ENCODE measurements at regions not wholly inside any gene's neighbourhood (a gene's known extent, or its start where the extent isn't known, plus 50 kb on each side); places are given as distances from the start of the nearest gene placed in this dataset.

GRCh38 chr5:173480896-173481295 lies 135.6 kb downstream of the BOD1 start:
- no peaks in the 10 kb centered on the region for H3K36me3 Mint-ChIP-seq (ENCODE audit: low read depth)
- DNase-seq (no peak), ATAC-seq (no peak)
- POLR2A ChIA-PET = no interaction called here
- H3K4me3 Mint-ChIP-seq = no peak overlapping the region
- no peaks in the 10 kb centered on the region for H3K4me1 Mint-ChIP-seq (ENCODE audit: low read depth)
- H3K27ac Mint-ChIP-seq = no peak overlapping the region
- H3K9me3 Mint-ChIP-seq = no peaks in the 10 kb centered on the region
- peaks cover 7% of the 10 kb centered on the region for H3K27me3 Mint-ChIP-seq
- CTCF ChIA-PET = no interaction called here
- intact Hi-C loops (cut with micrococcal nuclease) = no loop called here
- TF ChIP-seq, protein P1, sequence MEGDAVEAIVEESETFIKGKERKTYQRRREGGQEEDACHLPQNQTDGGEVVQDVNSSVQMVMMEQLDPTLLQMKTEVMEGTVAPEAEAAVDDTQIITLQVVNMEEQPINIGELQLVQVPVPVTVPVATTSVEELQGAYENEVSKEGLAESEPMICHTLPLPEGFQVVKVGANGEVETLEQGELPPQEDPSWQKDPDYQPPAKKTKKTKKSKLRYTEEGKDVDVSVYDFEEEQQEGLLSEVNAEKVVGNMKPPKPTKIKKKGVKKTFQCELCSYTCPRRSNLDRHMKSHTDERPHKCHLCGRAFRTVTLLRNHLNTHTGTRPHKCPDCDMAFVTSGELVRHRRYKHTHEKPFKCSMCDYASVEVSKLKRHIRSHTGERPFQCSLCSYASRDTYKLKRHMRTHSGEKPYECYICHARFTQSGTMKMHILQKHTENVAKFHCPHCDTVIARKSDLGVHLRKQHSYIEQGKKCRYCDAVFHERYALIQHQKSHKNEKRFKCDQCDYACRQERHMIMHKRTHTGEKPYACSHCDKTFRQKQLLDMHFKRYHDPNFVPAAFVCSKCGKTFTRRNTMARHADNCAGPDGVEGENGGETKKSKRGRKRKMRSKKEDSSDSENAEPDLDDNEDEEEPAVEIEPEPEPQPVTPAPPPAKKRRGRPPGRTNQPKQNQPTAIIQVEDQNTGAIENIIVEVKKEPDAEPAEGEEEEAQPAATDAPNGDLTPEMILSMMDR (IDR thresholded peaks at IDR 0.05) = no peak

DNA sequence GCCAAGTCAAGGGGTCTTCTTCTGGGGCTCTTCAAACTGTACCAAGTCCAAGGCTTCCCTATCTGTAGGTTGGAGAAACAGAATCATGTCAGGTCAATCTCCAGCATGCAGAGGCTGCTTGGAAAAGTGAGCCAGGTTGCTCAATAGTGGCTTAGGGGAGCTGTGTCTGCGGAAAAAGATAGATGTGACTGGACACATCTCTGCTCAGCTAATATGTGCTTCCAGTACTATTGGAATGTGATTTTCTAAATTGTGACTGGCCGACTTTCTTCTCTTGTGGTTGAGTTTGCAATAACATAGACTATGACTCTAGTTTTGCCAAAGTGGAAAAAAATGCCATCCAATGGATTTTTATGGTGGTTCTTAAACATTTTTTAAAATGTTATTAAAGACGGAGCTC lies 136.7 kb downstream of the BOD1 start:
- POLR2A ChIA-PET = no interaction called here
- no peaks in the 10 kb centered on the region for H3K9me3 Mint-ChIP-seq
- no peak overlapping the region for H3K27ac Mint-ChIP-seq

DNA sequence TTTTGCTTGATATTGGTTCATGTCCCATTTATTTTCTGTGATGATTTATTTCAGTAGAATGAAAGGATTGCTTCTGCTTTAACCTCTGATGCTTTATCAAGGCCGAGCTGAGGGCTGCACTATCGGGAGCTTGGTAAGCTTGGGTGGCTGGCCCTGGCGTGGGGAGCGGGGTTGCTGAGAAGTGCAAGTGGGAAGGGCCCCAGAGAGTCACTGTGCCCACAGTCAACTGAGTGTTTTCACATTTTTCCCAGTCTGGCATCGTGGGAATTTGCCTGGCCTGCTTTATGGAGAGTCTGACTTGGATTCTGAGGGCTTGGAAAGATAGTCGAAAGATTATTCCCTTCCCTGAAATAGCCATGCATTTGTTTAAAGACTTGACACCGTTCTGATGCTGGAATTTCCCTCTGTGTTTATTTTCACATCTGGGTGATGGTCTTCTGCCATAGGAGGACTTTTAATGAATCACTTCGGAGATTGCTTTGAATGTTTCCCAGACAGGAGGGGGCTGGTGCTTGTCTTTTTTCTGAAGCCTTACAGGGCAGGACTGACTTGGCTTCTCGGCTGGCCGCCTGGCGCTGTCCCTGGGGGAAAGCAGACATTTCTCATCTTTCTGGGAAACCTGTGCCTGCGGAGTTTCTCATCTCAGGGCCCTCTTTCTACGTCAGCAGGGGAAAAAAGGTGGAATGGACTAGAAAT lies 139.0 kb downstream of the BOD1 start:
- ChIA-PET CTCF (no interaction called here), POLR2A (no interaction called here)
- intact Hi-C loops (cut with micrococcal nuclease) = no loop called here
- Mint-ChIP-seq H3K36me3 (ENCODE audit: low read depth) (no peaks in the 10 kb centered on the region), H3K9me3 (no peaks in the 10 kb centered on the region), H3K27me3 (peaks cover 4% of the 10 kb centered on the region), H3K27ac (no peak overlapping the region), H3K4me3 (no peak overlapping the region), H3K4me1 (ENCODE audit: low read depth) (no peaks in the 10 kb centered on the region)
- ATAC-seq (no peak), DNase-seq (no peak)
- TF ChIP-seq, protein P1 (IDR thresholded peaks at IDR 0.05) = no peak

More for the DNA sequence above, 136.7 kb downstream of the BOD1 start:
- no peak for ATAC-seq
- TF ChIP-seq, protein P1 (IDR thresholded peaks at IDR 0.05) = no peak
- CTCF ChIA-PET = no interaction called here
- Mint-ChIP-seq H3K27me3 (peaks cover 4% of the 10 kb centered on the region), H3K4me3 (no peak overlapping the region), H3K36me3 (ENCODE audit: low read depth) (no peaks in the 10 kb centered on the region), H3K4me1 (ENCODE audit: low read depth) (no peaks in the 10 kb centered on the region)
- intact Hi-C loops (cut with micrococcal nuclease) = no loop called here
- DNase-seq = no peak

- no peak for ATAC-seq
- CTCF ChIA-PET = interaction anchor here (1.3 to 1.4 kb wide), 2 partner anchors 97 to 181 kb away, joined by 4 to 5 read pairs; no protein-coding TSS in a partner anchor
These were observed 140.7 kb downstream of the BOD1 start for GRCh38 chr5:173475780-173476179.

DNA sequence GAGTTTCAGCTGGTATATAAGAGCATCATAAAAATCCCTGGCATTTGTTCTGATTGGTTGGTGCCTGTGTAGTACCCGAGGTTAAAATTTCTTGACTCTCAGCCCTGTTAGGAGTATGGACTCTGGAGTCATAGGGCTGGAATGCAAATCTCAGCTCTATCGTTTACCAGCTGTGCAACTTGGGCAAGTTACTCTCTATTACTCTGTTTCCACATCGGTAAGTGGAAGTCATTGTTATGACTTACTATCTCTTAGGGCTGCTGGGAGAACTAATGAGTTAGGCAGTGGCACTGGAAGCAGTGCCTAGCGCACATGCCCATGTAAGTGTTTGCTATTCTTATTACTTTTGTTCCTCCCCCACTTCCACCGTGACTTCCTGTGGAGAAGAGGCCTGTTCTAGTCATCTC lies 141.6 kb downstream of the BOD1 start:
- TF ChIP-seq, protein P1 (IDR thresholded peaks at IDR 0.05) = no peak
- CTCF ChIA-PET = interaction anchor here (1.3 to 1.4 kb wide), 2 partner anchors 98 to 180 kb away, joined by 4 to 5 read pairs; no protein-coding TSS in a partner anchor
- ATAC-seq = no peak
- H3K27ac Mint-ChIP-seq = no peak overlapping the region
- intact Hi-C loops (cut with micrococcal nuclease) = no loop called here
- H3K27me3 Mint-ChIP-seq = peaks cover 4% of the 10 kb centered on the region
- H3K36me3 Mint-ChIP-seq (ENCODE audit: low read depth) = no peaks in the 10 kb centered on the region
- no peak overlapping the region for H3K4me3 Mint-ChIP-seq
- no peaks in the 10 kb centered on the region for H3K9me3 Mint-ChIP-seq
- POLR2A ChIA-PET = no interaction called here
- no peaks in the 10 kb centered on the region for H3K4me1 Mint-ChIP-seq (ENCODE audit: low read depth)
- DNase-seq = no peak

More at GRCh38 chr5:173475780-173476179, 140.7 kb downstream of the BOD1 start:
- TF ChIP-seq, protein P1 (IDR thresholded peaks at IDR 0.05) = no peak
- intact Hi-C loops (cut with micrococcal nuclease) = no loop called here
- Mint-ChIP-seq H3K4me3 (no peak overlapping the region), H3K36me3 (ENCODE audit: low read depth) (no peaks in the 10 kb centered on the region), H3K4me1 (ENCODE audit: low read depth) (no peaks in the 10 kb centered on the region), H3K9me3 (no peaks in the 10 kb centered on the region), H3K27ac (no peak overlapping the region), H3K27me3 (peaks cover 4% of the 10 kb centered on the region)
- POLR2A ChIA-PET = interaction anchor here (0.6 kb wide), 1 partner anchor 59 kb away, joined by 3 read pairs; no protein-coding TSS in a partner anchor
- DNase-seq = no peak
